DND-41 (cell line): ENCODE measurements at regions not wholly inside any gene's neighbourhood (a gene's known extent, or its start where the extent isn't known, plus 50 kb on each side); places are given as distances from the start of the nearest gene placed in this dataset.
"Not testable (repeated sequence)": the region's sequence is repeated elsewhere in the genome, so short reads cannot be mapped to it uniquely, and the experiment has no call there.

Experiments
- ATAC-seq: fragments of 200-7000 bp; cut with Tn5 transposase; 3 replicates; pipeline ENCODE4 v1.9.1; 2021; ENCODE audit warnings: low read depth; ENCODE audit not compliant: insufficient read depth
- DNase-seq: peaks from one replicate; pipeline ENCODE4 v3.0.0-alpha.2; 2020
- H2AFZ ChIP-seq: 2 replicates; pipeline ENCODE4 v1.6.0; 2012; ENCODE audit warnings: low read depth, low read length
- H3K27ac ChIP-seq: 2 replicates; pipeline ENCODE4 v1.5.1; 2012; ENCODE audit warnings: low read length, inconsistent platforms
- H3K27me3 ChIP-seq: fragments of 200-600 bp; sonication (generic); 2 replicates; pipeline ENCODE4 v1.6.0; 2012; ENCODE audit warnings: low read length, mild to moderate bottlenecking, inconsistent platforms; ENCODE audit not compliant: insufficient read depth, poor library complexity
- H3K36me3 ChIP-seq: 2 replicates; pipeline ENCODE4 v1.5.1; 2012; ENCODE audit warnings: low read length, inconsistent platforms; ENCODE audit not compliant: insufficient read depth
- H3K4me1 ChIP-seq: 2 replicates; pipeline ENCODE4 v1.5.1; 2012; ENCODE audit warnings: mild to moderate bottlenecking, low read length; ENCODE audit not compliant: insufficient read depth
- H3K4me2 ChIP-seq: 2 replicates; pipeline ENCODE4 v1.6.0; 2012; ENCODE audit warnings: mild to moderate bottlenecking, moderate library complexity, low read length, inconsistent platforms; ENCODE audit not compliant: insufficient read depth
- H3K4me3 ChIP-seq, 2 experiments: fragments of 200-600 bp in 1 of 2; shearing (Covaris generic) in 1 of 2; 2 replicates each; pipeline ENCODE4 v1.5.1; 2012 to 2016; ENCODE audit warnings: inconsistent platforms in 2 of 2, low read length in 2 of 2, mild to moderate bottlenecking in 2 of 2, low read depth in 1 of 2, moderate library complexity in 1 of 2
- H3K79me2 ChIP-seq: 2 replicates; pipeline ENCODE4 v1.6.0; 2012; ENCODE audit warnings: low read length, inconsistent platforms; ENCODE audit not compliant: insufficient read depth
- H3K9ac ChIP-seq: 2 replicates; pipeline ENCODE4 v1.6.0; 2012; ENCODE audit warnings: low read depth, mild to moderate bottlenecking, inconsistent platforms, low read length, moderate library complexity
- H3K9me3 ChIP-seq: 2 replicates; pipeline ENCODE4 v1.5.1; 2012; ENCODE audit warnings: low read length, moderate library complexity, mild to moderate bottlenecking, inconsistent platforms; ENCODE audit not compliant: insufficient read depth, severe bottlenecking
- H4K20me1 ChIP-seq: 2 replicates; pipeline ENCODE4 v1.6.0; 2012; ENCODE audit warnings: low read length; ENCODE audit not compliant: insufficient read depth
- EZH2 ChIP-seq: IDR thresholded peaks from 3 replicates; pipeline ENCODE4 v1.6.1; 2012; ENCODE audit warnings: borderline replicate concordance, low read depth, mild to moderate bottlenecking, moderate library complexity, low read length, inconsistent platforms; ENCODE audit not compliant: severe bottlenecking
- TF ChIP-seq, protein P1 (sequence below): IDR thresholded peaks from 2 replicates; pipeline ENCODE4 v1.5.1; 2012; ENCODE audit warnings: borderline replicate concordance, low read length, moderate library complexity, mild to moderate bottlenecking; ENCODE audit not compliant: poor library complexity, severe bottlenecking; ENCODE audit errors: extremely low read depth

DNA sequence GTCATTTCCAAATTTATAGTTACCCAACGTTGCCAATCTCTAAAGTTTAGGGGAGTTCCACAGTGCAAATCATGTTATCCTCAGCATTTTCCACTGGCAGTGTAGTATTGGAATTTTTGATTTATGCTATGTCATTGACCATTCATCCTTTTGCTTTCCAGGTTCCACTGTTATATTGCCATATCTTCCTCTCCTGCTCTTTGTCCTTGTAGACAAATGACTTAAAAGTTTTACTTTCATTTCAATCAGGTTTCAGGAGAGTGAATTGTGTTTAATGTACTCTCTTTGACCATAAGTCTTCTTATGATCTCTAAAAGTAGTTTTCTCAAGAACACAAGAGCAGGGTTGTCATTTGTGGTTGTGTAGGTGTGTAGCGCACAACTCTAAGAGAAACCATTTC is 274.6 kb downstream of the COG6 start:
- H4K20me1 ChIP-seq: no peaks in the 10 kb centered on the region
- no peak for DNase-seq
- no peak overlapping the region for H3K4me2 ChIP-seq
- no peak for ATAC-seq
- H3K4me3 ChIP-seq: no peak overlapping the region
- no peaks in the 10 kb centered on the region for H3K27me3 ChIP-seq
- no peak overlapping the region for H2AFZ ChIP-seq
- H3K9me3 ChIP-seq: peaks cover 6% of the 10 kb centered on the region
- no peak for TF ChIP-seq EZH2
- TF ChIP-seq, protein P1, sequence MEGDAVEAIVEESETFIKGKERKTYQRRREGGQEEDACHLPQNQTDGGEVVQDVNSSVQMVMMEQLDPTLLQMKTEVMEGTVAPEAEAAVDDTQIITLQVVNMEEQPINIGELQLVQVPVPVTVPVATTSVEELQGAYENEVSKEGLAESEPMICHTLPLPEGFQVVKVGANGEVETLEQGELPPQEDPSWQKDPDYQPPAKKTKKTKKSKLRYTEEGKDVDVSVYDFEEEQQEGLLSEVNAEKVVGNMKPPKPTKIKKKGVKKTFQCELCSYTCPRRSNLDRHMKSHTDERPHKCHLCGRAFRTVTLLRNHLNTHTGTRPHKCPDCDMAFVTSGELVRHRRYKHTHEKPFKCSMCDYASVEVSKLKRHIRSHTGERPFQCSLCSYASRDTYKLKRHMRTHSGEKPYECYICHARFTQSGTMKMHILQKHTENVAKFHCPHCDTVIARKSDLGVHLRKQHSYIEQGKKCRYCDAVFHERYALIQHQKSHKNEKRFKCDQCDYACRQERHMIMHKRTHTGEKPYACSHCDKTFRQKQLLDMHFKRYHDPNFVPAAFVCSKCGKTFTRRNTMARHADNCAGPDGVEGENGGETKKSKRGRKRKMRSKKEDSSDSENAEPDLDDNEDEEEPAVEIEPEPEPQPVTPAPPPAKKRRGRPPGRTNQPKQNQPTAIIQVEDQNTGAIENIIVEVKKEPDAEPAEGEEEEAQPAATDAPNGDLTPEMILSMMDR: no peak
- H3K27ac ChIP-seq: no peak overlapping the region
- H3K9ac ChIP-seq: no peak overlapping the region
- H3K36me3 ChIP-seq: no peaks in the 10 kb centered on the region
- H3K4me1 ChIP-seq: no peaks in the 10 kb centered on the region
- H3K79me2 ChIP-seq: no peaks in the 10 kb centered on the region

DNA sequence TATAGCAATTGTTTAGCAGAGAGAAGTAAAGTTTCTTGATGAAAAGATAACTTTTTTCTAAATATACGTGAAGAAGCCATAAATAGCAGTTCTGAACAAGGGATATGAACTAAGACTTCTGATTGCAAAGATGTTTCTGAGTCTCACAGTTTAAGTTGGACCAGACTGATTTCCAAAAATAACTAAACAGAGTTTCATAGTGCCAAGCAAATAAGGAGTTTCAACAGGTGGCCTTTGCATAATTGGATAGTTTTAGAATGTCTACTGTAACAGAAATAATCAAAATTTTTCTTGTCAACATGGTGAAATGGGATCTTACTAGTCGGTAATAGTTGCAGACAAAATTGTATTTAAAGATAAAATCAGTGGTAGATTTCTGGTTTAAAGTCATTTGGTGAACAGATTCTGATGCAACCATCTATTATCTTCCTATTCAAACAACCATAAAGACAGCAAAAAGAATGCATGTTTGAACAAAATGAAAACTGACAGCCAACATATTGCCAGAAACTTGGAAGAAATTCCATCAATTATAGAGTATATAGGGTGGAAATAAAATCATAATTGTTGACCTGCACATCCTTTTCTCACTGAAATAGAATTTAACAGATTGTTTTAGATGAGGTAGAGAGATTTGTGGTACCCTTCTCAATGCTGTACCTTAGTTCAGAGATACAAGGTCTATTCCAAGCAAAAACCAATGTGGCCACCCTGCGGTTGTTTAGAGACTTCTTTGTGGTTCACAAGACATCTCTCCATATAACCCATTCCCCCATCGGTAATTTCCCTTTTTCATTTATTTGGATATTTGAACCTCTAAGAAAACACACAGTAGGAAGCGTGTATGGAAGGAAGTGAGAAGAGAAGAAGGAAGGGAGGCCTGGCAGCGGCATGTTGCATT is 275.3 kb downstream of the COG6 start:
- no peak overlapping the region for H3K4me3 ChIP-seq
- no peaks in the 10 kb centered on the region for H3K4me1 ChIP-seq
- H3K9me3 ChIP-seq: peaks cover under 1% of the 10 kb centered on the region
- no peaks in the 10 kb centered on the region for H4K20me1 ChIP-seq
- H3K36me3 ChIP-seq: no peaks in the 10 kb centered on the region
- H3K4me2 ChIP-seq: no peak overlapping the region
- no peaks in the 10 kb centered on the region for H3K79me2 ChIP-seq
- no peak overlapping the region for H3K27ac ChIP-seq
- TF ChIP-seq EZH2: no peak
- TF ChIP-seq, protein P1: no peak
- H2AFZ ChIP-seq: no peak overlapping the region
- no peak for DNase-seq
- ATAC-seq: no peak
- H3K9ac ChIP-seq: no peak overlapping the region
- H3K27me3 ChIP-seq: no peaks in the 10 kb centered on the region

DNA sequence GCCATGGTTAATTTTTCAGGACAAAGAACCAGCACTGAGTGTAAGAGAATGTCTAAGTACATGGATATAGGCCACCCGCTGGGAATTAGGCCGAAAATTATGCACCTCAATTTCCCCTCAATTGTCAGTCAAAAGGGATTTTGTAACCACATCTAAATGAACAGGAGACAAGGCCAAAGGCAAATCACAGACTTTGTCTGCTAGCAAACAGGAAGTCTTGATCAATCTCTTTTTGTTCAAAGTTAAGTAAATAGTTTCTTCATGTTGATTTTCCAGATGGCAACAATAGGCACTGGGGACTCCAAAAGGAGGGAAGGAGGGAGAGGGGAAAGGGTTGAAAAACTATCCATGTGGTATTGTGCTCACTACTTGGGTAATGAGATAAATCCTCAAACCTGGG is 276.0 kb downstream of the COG6 start:
- H3K27ac ChIP-seq: no peak overlapping the region
- H3K27me3 ChIP-seq: no peaks in the 10 kb centered on the region
- ATAC-seq (no peak), DNase-seq (no peak)
- H3K4me2 ChIP-seq: no peak overlapping the region
- no peak overlapping the region for H2AFZ ChIP-seq
- H3K9ac ChIP-seq: no peak overlapping the region
- H3K79me2 ChIP-seq: no peaks in the 10 kb centered on the region
- H3K9me3 ChIP-seq: no peaks in the 10 kb centered on the region
- no peaks in the 10 kb centered on the region for H3K36me3 ChIP-seq
- no peaks in the 10 kb centered on the region for H4K20me1 ChIP-seq
- no peak for TF ChIP-seq EZH2
- TF ChIP-seq, protein P1: no peak
- H3K4me1 ChIP-seq: no peaks in the 10 kb centered on the region
- H3K4me3 ChIP-seq: no peak overlapping the region

DNA sequence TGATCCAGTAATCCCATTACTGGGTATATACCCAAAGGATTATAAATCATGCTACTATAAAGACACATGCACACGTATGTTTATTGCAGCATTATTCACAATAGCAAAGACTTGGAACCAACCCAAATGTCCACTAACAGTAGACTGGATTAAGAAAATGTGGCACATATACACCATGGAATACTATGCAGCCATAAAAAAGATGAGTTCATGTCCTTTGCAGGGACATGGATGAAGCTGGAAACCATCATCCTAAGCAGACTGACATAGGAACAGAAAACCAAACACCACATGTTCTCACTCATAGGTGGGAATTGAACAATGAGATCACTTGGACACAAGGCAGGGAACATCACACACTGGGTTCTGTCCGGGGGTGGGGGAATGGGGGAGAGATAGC is 277.1 kb downstream of the COG6 start:
- not testable (repeated sequence) for H3K9ac ChIP-seq, H3K9me3 ChIP-seq, H4K20me1 ChIP-seq, H3K27me3 ChIP-seq, H3K27ac ChIP-seq, H3K4me2 ChIP-seq, H3K4me1 ChIP-seq, H3K4me3 ChIP-seq, H3K36me3 ChIP-seq, DNase-seq, H3K79me2 ChIP-seq, H2AFZ ChIP-seq, ATAC-seq
